Bronchial epithelial cell (primary cell): ENCODE measurements at regions not wholly inside any gene's neighbourhood (a gene's known extent, or its start where the extent isn't known, plus 50 kb on each side); places are given as distances from the start of the nearest gene placed in this dataset.

Experiments used
- DNase-seq: peaks from one replicate; pipeline ENCODE4 v3.0.0-alpha.2; 2010; ENCODE audit warnings: low read depth
- FAIRE-seq: peaks from 2 replicates; lab custom pipeline; 2011; peaks lifted over from hg19 to GRCh38; lab: Jason Lieb, UNC
- H3K27me3 ChIP-seq: 2 replicates; pipeline ENCODE4 v1.5.1; 2011; ENCODE audit warnings: low read length; ENCODE audit not compliant: control insufficient read depth, insufficient read depth
- H3K36me3 ChIP-seq: 2 replicates; pipeline ENCODE4 v1.5.1; 2011; ENCODE audit warnings: low read length; ENCODE audit not compliant: control insufficient read depth, insufficient read depth
- H3K4me3 ChIP-seq: 2 replicates; pipeline ENCODE4 v1.5.1; 2011; ENCODE audit warnings: mild to moderate bottlenecking, low read depth, low read length, control low read depth
- TF ChIP-seq, protein P1 (sequence below): IDR thresholded peaks from 2 replicates; pipeline ENCODE4 v1.5.1; 2011; ENCODE audit warnings: mild to moderate bottlenecking, moderate library complexity, low read length, control low read depth, inconsistent platforms; ENCODE audit not compliant: insufficient read depth, severe bottlenecking

DNA sequence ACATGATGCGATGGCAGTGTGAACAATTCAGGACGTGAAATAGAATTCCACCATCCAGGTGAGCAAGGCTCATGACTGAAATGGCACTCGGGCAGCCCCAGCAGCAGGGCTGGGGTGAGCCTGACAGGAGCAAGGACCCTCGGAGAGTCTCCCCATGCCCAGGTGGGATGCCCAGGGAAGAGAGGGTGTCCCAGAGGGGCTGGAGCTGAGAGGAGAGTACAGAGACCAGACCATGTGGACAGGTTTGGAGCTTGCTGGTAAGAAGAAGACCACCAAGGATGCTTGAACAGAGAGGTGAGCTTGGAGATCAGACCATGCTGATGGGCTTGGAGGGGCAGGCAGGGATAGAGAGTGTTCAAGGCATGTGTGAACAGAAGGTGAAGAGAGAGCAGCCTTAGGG lies 83.3 kb downstream of the RAMP3 start:
- FAIRE-seq (no peak), DNase-seq (no peak)
- TF ChIP-seq, protein P1, sequence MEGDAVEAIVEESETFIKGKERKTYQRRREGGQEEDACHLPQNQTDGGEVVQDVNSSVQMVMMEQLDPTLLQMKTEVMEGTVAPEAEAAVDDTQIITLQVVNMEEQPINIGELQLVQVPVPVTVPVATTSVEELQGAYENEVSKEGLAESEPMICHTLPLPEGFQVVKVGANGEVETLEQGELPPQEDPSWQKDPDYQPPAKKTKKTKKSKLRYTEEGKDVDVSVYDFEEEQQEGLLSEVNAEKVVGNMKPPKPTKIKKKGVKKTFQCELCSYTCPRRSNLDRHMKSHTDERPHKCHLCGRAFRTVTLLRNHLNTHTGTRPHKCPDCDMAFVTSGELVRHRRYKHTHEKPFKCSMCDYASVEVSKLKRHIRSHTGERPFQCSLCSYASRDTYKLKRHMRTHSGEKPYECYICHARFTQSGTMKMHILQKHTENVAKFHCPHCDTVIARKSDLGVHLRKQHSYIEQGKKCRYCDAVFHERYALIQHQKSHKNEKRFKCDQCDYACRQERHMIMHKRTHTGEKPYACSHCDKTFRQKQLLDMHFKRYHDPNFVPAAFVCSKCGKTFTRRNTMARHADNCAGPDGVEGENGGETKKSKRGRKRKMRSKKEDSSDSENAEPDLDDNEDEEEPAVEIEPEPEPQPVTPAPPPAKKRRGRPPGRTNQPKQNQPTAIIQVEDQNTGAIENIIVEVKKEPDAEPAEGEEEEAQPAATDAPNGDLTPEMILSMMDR = no peak
- no peak overlapping the region for H3K4me3 ChIP-seq
- H3K27me3 ChIP-seq = no peaks in the 10 kb centered on the region
- no peaks in the 10 kb centered on the region for H3K36me3 ChIP-seq

DNA sequence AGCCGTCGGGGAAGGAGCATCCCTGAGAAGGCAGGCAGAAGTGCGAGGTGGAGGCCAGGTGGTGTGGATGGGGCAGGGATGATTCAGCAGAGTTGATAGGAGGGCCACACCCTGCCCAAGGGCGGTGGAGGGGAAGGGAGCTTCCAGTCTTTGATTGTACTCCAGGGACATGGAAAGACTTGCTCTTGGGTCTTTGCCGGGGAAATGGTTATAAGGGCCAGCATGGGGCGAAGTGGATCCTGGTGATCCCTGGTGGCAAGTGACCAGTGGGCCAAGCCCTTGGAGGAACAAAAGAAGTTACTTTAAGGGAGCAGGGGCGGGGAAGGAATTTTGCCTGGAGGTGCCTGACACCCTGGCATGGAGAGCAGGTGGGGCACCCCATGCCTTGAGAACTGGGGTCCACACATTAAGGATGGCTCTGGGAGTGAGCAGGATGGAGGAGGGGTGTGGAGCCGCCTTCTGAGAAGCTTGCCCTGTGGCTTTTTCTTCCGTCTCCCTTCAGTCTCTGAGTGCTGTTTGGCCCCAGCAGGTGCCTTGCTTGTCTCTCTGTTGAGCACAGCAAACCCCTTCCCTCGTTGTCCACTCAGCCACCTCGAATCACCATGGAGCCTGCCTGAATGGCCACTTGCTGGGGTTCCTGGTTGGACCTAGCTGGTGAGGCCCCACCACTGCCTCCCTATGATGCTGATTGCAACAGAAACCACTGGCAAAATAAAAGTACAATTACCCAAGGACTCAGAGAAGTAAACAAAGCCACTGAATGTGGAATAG lies 83.9 kb downstream of the RAMP3 start:
- FAIRE-seq (no peak), DNase-seq (peak; percentile 16)
- H3K36me3 ChIP-seq = no peaks in the 10 kb centered on the region
- no peak overlapping the region for H3K4me3 ChIP-seq
- H3K27me3 ChIP-seq = no peaks in the 10 kb centered on the region
- TF ChIP-seq, protein P1 = no peak

DNA sequence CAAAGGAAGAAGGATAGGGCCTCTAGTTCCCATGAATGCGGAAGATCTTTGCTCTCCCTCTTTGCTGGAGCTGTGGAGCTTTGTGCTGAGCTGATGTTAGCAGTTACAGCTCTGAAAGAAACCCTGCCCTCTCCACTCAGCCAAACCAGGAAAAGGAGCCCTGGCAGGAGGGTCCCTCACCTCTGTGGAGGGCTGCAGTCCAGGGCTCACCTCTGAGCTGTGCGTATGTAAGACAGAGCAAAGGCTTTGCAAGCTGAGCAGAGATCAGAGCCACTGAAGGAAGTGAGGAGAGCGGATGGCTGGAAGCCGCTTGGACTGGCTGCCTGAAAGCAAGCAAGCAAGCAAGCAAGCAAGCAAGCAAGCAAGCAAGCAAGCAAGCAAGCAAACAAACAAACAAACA lies 84.7 kb downstream of the RAMP3 start:
- FAIRE-seq (no peak), DNase-seq (no peak)
- no peaks in the 10 kb centered on the region for H3K36me3 ChIP-seq
- H3K4me3 ChIP-seq = no peak overlapping the region
- H3K27me3 ChIP-seq = no peaks in the 10 kb centered on the region
- TF ChIP-seq, protein P1 = no peak

DNA sequence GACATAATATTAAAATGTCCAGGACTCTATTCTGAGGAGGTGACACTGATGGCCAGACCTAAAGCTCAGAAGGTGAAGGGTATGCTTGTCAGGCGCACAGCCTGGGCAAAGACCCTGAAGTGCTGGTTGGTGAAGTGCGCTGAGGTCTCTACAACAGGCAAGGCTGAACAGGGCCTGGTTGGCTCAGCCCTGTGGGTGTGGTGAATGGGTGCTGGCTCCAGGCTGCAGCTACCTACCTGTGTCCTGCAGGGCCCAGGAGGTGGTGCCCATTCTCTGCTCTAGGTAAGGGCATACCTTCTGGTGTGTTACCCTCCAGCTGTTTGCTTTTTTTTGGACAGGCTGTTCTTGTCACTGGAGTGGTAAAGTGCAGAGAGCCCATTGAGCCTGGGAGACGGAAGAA lies 85.1 kb downstream of the RAMP3 start:
- TF ChIP-seq, protein P1 = no peak
- Histone ChIP-seq H3K4me3 (no peak overlapping the region), H3K27me3 (no peaks in the 10 kb centered on the region), H3K36me3 (no peaks in the 10 kb centered on the region)
- FAIRE-seq (no peak), DNase-seq (no peak)

DNA sequence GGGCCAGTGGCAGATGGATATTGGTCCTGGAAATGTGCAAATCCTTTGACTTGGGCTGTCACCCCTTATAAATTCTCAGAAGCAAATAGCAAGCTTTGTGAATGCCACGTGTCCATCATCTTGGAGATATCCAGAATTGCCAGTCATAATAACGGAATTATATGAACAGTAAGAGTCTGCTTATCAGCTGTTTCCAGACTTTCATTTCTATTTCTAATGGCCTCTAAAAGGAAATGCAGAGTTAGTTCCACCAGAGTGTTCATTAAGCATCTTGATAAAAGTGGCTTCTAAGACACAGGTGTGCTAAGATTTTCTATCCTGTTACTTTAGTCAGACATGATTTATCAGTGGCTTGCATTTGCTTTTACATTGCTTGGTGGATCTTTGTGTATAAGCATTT lies 87.4 kb downstream of the RAMP3 start:
- TF ChIP-seq, protein P1 = no peak
- Histone ChIP-seq H3K27me3 (no peaks in the 10 kb centered on the region), H3K36me3 (no peaks in the 10 kb centered on the region), H3K4me3 (no peak overlapping the region)
- FAIRE-seq (no peak), DNase-seq (no peak)

DNA sequence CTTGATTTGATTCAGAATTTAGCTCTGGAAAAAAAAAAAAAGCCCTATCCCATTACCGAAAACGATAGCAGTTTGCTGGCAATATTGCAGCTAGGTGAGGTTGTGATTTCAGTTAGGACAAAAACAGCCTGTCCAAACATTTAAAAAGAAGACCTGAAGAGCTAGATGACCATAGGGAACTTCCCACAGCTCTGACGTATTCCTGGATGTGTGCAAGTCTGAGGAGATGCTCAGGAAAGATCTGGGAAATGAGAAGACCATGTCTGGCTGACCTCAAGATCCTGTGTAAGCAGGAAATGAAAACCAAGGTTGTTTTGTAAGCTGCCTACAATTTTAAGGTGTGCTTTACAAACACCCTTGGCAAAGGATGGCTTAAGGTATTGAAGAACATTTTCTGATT lies 88.7 kb downstream of the RAMP3 start:
- H3K27me3 ChIP-seq = no peaks in the 10 kb centered on the region

More for the DNA sequence above, 88.7 kb downstream of the RAMP3 start:
- no peak for DNase-seq
- H3K36me3 ChIP-seq = no peaks in the 10 kb centered on the region
- no peak overlapping the region for H3K4me3 ChIP-seq
- no peak for FAIRE-seq
- TF ChIP-seq, protein P1 = no peak
